Panc1 (cell line): ENCODE measurements at regions not wholly inside any gene's neighbourhood (a gene's known extent, or its start where the extent isn't known, plus 50 kb on each side); places are given as distances from the start of the nearest gene placed in this dataset. TPM values are rescaled to one million over a fixed set of nuclear protein-coding genes. Genes with fewer than 3 reads are reported as not detected.

ENCODE experiments used
- ATAC-seq: fragments of 200-7000 bp; cut with Tn5 transposase; 2 replicates; pipeline ENCODE4 v1.9.1; 2020; ENCODE audit warnings: mild to moderate bottlenecking, moderate library complexity
- BruUV-seq: library from RNA; stranded (reverse); fragments of 400-500 nt; replicated peaks from 2 replicates; lab custom pipeline; 2021; lab: Mats Ljungman, UMichigan
- CTCF ChIA-PET: fragments of 300-600 bp; sonication (Branson Sonifier 250); formaldehyde crosslinking; loops from one replicate; lab custom pipeline; 2022; ENCODE audit warnings: antibody characterized with exemption; lab: Charles Lee
- POLR2A ChIA-PET: fragments of 300-600 bp; sonication (Branson Sonifier 250); formaldehyde crosslinking; loops from one replicate; lab custom pipeline; 2022; ENCODE audit warnings: antibody characterized with exemption; lab: Charles Lee
- DNase-seq: peaks from one replicate; pipeline ENCODE4 v3.0.0-alpha.2; 2010; ENCODE audit warnings: low read depth, low spot score
- H3K27ac ChIP-seq: 2 replicates; pipeline ENCODE4 v1.5.1; 2011; ENCODE audit warnings: mild to moderate bottlenecking, low read length, inconsistent platforms
- H3K27me3 ChIP-seq: fragments of 200-500 bp; sonication (Bioruptor generic); 2 replicates; pipeline ENCODE4 v1.6.0; 2014; ENCODE audit warnings: low read length, inconsistent platforms; ENCODE audit not compliant: control insufficient read depth, insufficient read depth
- H3K36me3 ChIP-seq: fragments of 200-500 bp; sonication (Bioruptor generic); 2 replicates; pipeline ENCODE4 v1.5.1; 2014; ENCODE audit warnings: inconsistent platforms, mild to moderate bottlenecking, low read length, moderate library complexity; ENCODE audit not compliant: control insufficient read depth, insufficient read depth
- H3K4me1 ChIP-seq: 2 replicates; pipeline ENCODE4 v1.5.1; 2011; ENCODE audit warnings: inconsistent platforms, mild to moderate bottlenecking, low read length, moderate library complexity; ENCODE audit not compliant: control insufficient read depth, insufficient read depth
- H3K4me3 ChIP-seq, 2 experiments: 2 replicates each; pipeline ENCODE4 v1.5.1; 2011 to 2012; ENCODE audit warnings: low read depth in 2 of 2, low read length in 2 of 2, mild to moderate bottlenecking in 2 of 2, inconsistent platforms in 1 of 2, moderate library complexity in 1 of 2
- H3K9me3 ChIP-seq: fragments of 200-500 bp; sonication (Bioruptor generic); 2 replicates; pipeline ENCODE4 v1.5.1; 2014; ENCODE audit warnings: low read depth, mild to moderate bottlenecking, inconsistent platforms, low read length, moderate library complexity; ENCODE audit not compliant: control insufficient read depth, insufficient read depth
- CTCF ChIP-seq: fragments of 450-650 bp; IDR thresholded peaks from 2 replicates; pipeline ENCODE4 v1.5.1; 2017; ENCODE audit warnings: mild to moderate bottlenecking
- POLR2AphosphoS5 ChIP-seq: IDR thresholded peaks from 2 replicates; pipeline ENCODE4 v1.6.1; 2012; ENCODE audit warnings: mild to moderate bottlenecking, low read depth, low read length, moderate library complexity
- SIN3A ChIP-seq: IDR thresholded peaks from 2 replicates; pipeline ENCODE4 v1.6.1; 2012; ENCODE audit warnings: low read depth, mild to moderate bottlenecking, low read length, moderate library complexity, borderline replicate concordance; ENCODE audit not compliant: insufficient read depth
- TCF7L2 ChIP-seq: IDR thresholded peaks from 2 replicates; pipeline ENCODE4 v1.6.1; 2011; ENCODE audit warnings: mild to moderate bottlenecking, low read depth, low read length, inconsistent platforms
- in situ Hi-C: cut with HindIII; loops from 2 replicates; pipeline ENCODE4 v1.10.0; 2016; ENCODE audit warnings: low sequenced_read_pairs, low pct_unique_long_range_greater_than_20kb
- intact Hi-C: fragments of 100-400 bp; cut with micrococcal nuclease; formaldehyde crosslinking; loops from one replicate; pipeline ENCODE4 v1.10.0; 2022; ENCODE audit not compliant: unreplicated experiment
- microRNA-seq: library from miRNA; unstranded; fragments of <30 nt; microRNA quantifications from one replicate; pipeline ENCODE4 v1.1.0, GENCODE V29; 2020; ENCODE audit not compliant: unreplicated experiment
- TF ChIP-seq, protein P1 (sequence below), 2 experiments: IDR thresholded peaks; 2 replicates each; pipeline ENCODE4 v1.6.1; 2011 to 2012; ENCODE audit warnings: low read depth in 2 of 2, control low read depth in 1 of 2, low read length in 1 of 2, mild to moderate bottlenecking in 1 of 2, moderate library complexity in 1 of 2; ENCODE audit not compliant: insufficient read depth in 1 of 2

DNA sequence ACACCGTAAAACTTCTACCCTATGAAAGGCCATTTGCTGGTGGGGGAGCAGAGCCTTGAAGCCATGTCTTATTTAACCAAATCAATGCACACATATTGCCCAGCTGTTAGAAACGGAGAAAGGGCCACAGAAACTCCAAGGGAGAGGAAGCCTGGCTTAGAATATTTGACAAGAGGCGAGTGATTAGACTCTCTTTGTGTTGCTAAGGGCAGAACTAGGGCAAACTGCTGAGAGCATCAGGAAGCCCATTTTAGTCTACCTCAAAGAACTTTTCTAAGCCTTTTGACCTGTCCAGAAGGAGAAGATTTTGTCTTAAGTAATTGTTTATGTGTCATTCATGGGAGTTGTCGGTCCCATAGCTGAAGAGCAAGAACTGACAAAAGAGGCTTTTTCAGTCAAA is 54.4 kb upstream of the CELF4 start:
- intact Hi-C loops (no loop called here), in situ Hi-C loops (no loop called here)
- no TSS peak for BruUV-seq
- no peak for DNase-seq
- ChIA-PET CTCF (no interaction called here), POLR2A (no interaction called here)
- Histone ChIP-seq H3K4me3 (no peak overlapping the region), H3K4me1 (no peaks in the 10 kb centered on the region), H3K27ac (no peak overlapping the region), H3K9me3 (no peaks in the 10 kb centered on the region), H3K27me3 (no peaks in the 10 kb centered on the region; the same call in 1 of the 2 replicates), H3K36me3 (no peaks in the 10 kb centered on the region)
- TF ChIP-seq, protein P1, sequence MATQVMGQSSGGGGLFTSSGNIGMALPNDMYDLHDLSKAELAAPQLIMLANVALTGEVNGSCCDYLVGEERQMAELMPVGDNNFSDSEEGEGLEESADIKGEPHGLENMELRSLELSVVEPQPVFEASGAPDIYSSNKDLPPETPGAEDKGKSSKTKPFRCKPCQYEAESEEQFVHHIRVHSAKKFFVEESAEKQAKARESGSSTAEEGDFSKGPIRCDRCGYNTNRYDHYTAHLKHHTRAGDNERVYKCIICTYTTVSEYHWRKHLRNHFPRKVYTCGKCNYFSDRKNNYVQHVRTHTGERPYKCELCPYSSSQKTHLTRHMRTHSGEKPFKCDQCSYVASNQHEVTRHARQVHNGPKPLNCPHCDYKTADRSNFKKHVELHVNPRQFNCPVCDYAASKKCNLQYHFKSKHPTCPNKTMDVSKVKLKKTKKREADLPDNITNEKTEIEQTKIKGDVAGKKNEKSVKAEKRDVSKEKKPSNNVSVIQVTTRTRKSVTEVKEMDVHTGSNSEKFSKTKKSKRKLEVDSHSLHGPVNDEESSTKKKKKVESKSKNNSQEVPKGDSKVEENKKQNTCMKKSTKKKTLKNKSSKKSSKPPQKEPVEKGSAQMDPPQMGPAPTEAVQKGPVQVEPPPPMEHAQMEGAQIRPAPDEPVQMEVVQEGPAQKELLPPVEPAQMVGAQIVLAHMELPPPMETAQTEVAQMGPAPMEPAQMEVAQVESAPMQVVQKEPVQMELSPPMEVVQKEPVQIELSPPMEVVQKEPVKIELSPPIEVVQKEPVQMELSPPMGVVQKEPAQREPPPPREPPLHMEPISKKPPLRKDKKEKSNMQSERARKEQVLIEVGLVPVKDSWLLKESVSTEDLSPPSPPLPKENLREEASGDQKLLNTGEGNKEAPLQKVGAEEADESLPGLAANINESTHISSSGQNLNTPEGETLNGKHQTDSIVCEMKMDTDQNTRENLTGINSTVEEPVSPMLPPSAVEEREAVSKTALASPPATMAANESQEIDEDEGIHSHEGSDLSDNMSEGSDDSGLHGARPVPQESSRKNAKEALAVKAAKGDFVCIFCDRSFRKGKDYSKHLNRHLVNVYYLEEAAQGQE (IDR thresholded peaks at IDR 0.05; ENCODE audit: insufficient read depth in 1 of 2, low read depth in 2 of 2, low read length in 1 of 2), result no peak
- TF ChIP-seq TCF7L2, result no peak
- no peak for TF ChIP-seq SIN3A
- TF ChIP-seq POLR2AphosphoS5, result no peak
- no peak for TF ChIP-seq CTCF
- ATAC-seq, result no peak

DNA sequence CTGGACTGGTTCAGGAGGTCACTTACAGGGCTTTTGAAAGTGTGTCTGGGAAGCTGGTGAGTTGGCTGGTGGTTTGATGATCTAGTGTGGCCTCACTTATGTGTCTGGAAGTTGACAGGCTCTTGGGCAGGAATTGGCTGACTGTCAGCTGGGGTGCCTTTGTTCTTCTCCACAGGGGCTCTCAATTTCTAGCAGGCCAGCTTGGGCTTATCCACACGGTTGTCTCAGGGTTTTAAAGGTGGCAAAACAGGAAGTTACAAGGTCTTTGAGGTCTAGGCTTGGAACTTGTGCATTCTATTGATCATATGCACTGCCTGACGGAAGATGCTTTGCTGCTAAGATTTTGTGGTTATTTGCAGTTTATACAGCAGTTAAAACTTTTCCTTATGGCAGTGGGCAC is 52.0 kb upstream of the CELF4 start:
- no peaks in the 10 kb centered on the region for H3K36me3 ChIP-seq
- CTCF ChIA-PET, result no interaction called here
- BruUV-seq, result no TSS peak
- H3K27me3 ChIP-seq, result no peaks in the 10 kb centered on the region; the same call in 1 of the 2 replicates
- intact Hi-C loops (no loop called here), in situ Hi-C loops (no loop called here)
- no peaks in the 10 kb centered on the region for H3K4me1 ChIP-seq
- H3K27ac ChIP-seq, result no peak overlapping the region
- DNase-seq (no peak), ATAC-seq (no peak)
- POLR2A ChIA-PET, result no interaction called here
- no peak overlapping the region for H3K4me3 ChIP-seq
- no peaks in the 10 kb centered on the region for H3K9me3 ChIP-seq
- TF ChIP-seq POLR2AphosphoS5 (no peak), SIN3A (no peak), CTCF (no peak), TCF7L2 (no peak)
- TF ChIP-seq, protein P1 (IDR thresholded peaks at IDR 0.05; ENCODE audit: insufficient read depth in 1 of 2, low read depth in 2 of 2, low read length in 1 of 2), result no peak

Small RNAs in the stretch of these regions (microRNA-seq; reads per million reads assigned to microRNA genes)
- gene MIR4318 (not detected), gene MIR5583-1 (not detected), gene MIR5583-2 (not detected), gene MIR924 (not detected)
